B cell (primary cell): ENCODE measurements at regions not wholly inside any gene's neighbourhood (a gene's known extent, or its start where the extent isn't known, plus 50 kb on each side); places are given as distances from the start of the nearest gene placed in this dataset.

Experiments used
- ATAC-seq: fragments of 200-7000 bp; cut with Tn5 transposase; one replicate; pipeline ENCODE4 v1.10.0; 2021; ENCODE audit warnings: low read depth, mild to moderate bottlenecking, moderate number of reproducible peaks, moderate library complexity
- CTCF ChIA-PET: fragments of 350-600 bp; sonication (Branson Sonifier 250); formaldehyde crosslinking; loops from one replicate; lab custom pipeline; 2021; ENCODE audit warnings: antibody characterized with exemption, inconsistent platforms; lab: Charles Lee
- POLR2A ChIA-PET: fragments of 350-600 bp; sonication (Branson Sonifier 250); formaldehyde crosslinking; loops from one replicate; lab custom pipeline; 2021; ENCODE audit warnings: antibody characterized with exemption; lab: Charles Lee
- DNase-seq: peaks from one replicate; pipeline ENCODE4 v3.0.0; 2013
- H2AFZ ChIP-seq: 2 replicates; pipeline ENCODE4 v1.6.1; 2012; ENCODE audit warnings: mild to moderate bottlenecking, low read depth, low read length; ENCODE audit not compliant: insufficient read depth, poor library complexity, severe bottlenecking
- H3K27ac ChIP-seq, 2 donors: 1 replicate in 1 of 2; 2 replicates in 1 of 2; pipeline ENCODE4 v1.5.1; 2012 to 2013; ENCODE audit warnings: low read length in 2 of 2, mild to moderate bottlenecking in 2 of 2, moderate library complexity in 1 of 2
- H3K27me3 ChIP-seq, 4 experiments: fragments of 200-600 bp in 1 of 4; sonication (generic) in 1 of 4; replicated peaks in 1 of 4; 1 replicate in 2 of 4; 2 replicates in 2 of 4; pipeline versions ENCODE4 v1.6.1 to v1.7.0; 2013 to 2016; ENCODE audit warnings: low read length in 3 of 4, mild to moderate bottlenecking in 2 of 4, mixed read lengths in 1 of 4, moderate library complexity in 1 of 4; ENCODE audit not compliant: insufficient read depth in 4 of 4, control insufficient read depth in 3 of 4; ENCODE audit errors: control extremely low read depth in 1 of 4
- H3K36me3 ChIP-seq, 2 experiments: replicated peaks in 1 of 2; 1 replicate in 1 of 2; 2 replicates in 1 of 2; pipeline versions ENCODE4 v1.6.1 to v1.7.1; 2013; ENCODE audit warnings: low read length in 1 of 2; ENCODE audit not compliant: insufficient read depth in 2 of 2, control insufficient read depth in 1 of 2; ENCODE audit errors: control extremely low read depth in 1 of 2, extremely low read depth in 1 of 2
- H3K4me1 ChIP-seq, 2 donors: fragments of 200-600 bp in 1 of 2; sonication (generic) in 1 of 2; 1 replicate in 1 of 2; 2 replicates in 1 of 2; pipeline versions ENCODE4 v1.5.1 to v1.6.1; 2013 to 2017; ENCODE audit warnings: low read length in 2 of 2; ENCODE audit not compliant: control insufficient read depth in 2 of 2, insufficient read depth in 2 of 2
- H3K4me2 ChIP-seq: replicated peaks from 2 replicates; pipeline ENCODE3; 2012; ENCODE audit warnings: mild to moderate bottlenecking, low read depth, low read length; ENCODE audit not compliant: poor library complexity, severe bottlenecking
- H3K4me3 ChIP-seq, 5 experiments: fragments of 200-600 bp in 1 of 5; sonication (generic) in 1 of 5; 1 replicate in 3 of 5; 2 replicates in 2 of 5; pipeline versions ENCODE4 v1.5.1 to v1.7.0; 2011 to 2016; ENCODE audit warnings: low read length in 4 of 5, mild to moderate bottlenecking in 4 of 5, low read depth in 2 of 5, control low read depth in 1 of 5, moderate library complexity in 1 of 5; ENCODE audit not compliant: insufficient read depth in 1 of 5; ENCODE audit errors: control extremely low read depth in 1 of 5, extremely low read depth in 1 of 5
- H3K79me2 ChIP-seq: fragments of 200-600 bp; sonication (generic); one replicate; pipeline ENCODE4 v1.6.0; 2016; ENCODE audit warnings: low read length; ENCODE audit not compliant: control insufficient read depth, insufficient read depth
- H3K9ac ChIP-seq: fragments of 200-600 bp; sonication (generic); 2 replicates; pipeline ENCODE4 v1.6.1; 2017; ENCODE audit warnings: mild to moderate bottlenecking, low read length, moderate library complexity
- H3K9me3 ChIP-seq, 3 donors: one replicate each; pipeline versions ENCODE4 v1.6.1 to v1.7.1; 2013; ENCODE audit warnings: low read length in 2 of 3; ENCODE audit not compliant: control insufficient read depth in 2 of 3, insufficient read depth in 1 of 3; ENCODE audit errors: control extremely low read depth in 1 of 3
- H4K20me1 ChIP-seq: 2 replicates; pipeline ENCODE4 v1.6.0; 2012; ENCODE audit warnings: mild to moderate bottlenecking, low read length; ENCODE audit not compliant: insufficient read depth, control insufficient read depth, poor library complexity, severe bottlenecking
- H3K27ac Mint-ChIP-seq: one replicate; pipeline ENCODE4 v1.8.0; 2021; ENCODE audit warnings: mixed read lengths
- H3K27me3 Mint-ChIP-seq: one replicate; pipeline ENCODE4 v1.8.0; 2021; ENCODE audit warnings: mixed read lengths
- H3K4me1 Mint-ChIP-seq: one replicate; pipeline ENCODE4 v1.8.0; 2021; ENCODE audit warnings: mixed read lengths
- H3K4me3 Mint-ChIP-seq: one replicate; pipeline ENCODE4 v1.8.0; 2021; ENCODE audit warnings: mixed read lengths
- H3K9me3 Mint-ChIP-seq: one replicate; pipeline ENCODE4 v1.8.0; 2022; ENCODE audit warnings: mixed read lengths; ENCODE audit not compliant: insufficient read depth
- CTCF ChIP-seq: fragments of 200-600 bp; IDR thresholded peaks from one replicate; pipeline ENCODE4 v1.8.0; 2022; ENCODE audit warnings: antibody characterized with exemption, mild to moderate bottlenecking
- EZH2 ChIP-seq: IDR thresholded peaks from 2 replicates; pipeline ENCODE4 v1.6.1; 2012; ENCODE audit warnings: borderline replicate concordance, low read depth, mild to moderate bottlenecking, moderate library complexity, low read length; ENCODE audit not compliant: insufficient read depth, poor library complexity, severe bottlenecking
- WGBS: methylation state at CpG from one replicate; pipeline ENCODE4 v1.1.5; 2013; ENCODE audit warnings: missing lambda C conversion rate; ENCODE audit not compliant: insufficient coverage; 5-methylcytosine and 5-hydroxymethylcytosine counted together
- intact Hi-C: fragments of 100-400 bp; cut with micrococcal nuclease; formaldehyde crosslinking; loops from one replicate; pipeline ENCODE4 v1.10.0; 2022

- intact Hi-C loops: no loop called here
- Histone ChIP-seq H3K4me2 (no peak overlapping the region), H3K27ac (no peak overlapping the region), H3K9ac (no peak overlapping the region), H3K4me1 (no peaks in the 10 kb centered on the region), H3K4me3 (no peak overlapping the region), H3K9me3 (no peaks in the 10 kb centered on the region), H3K79me2 (no peaks in the 10 kb centered on the region), H4K20me1 (no peaks in the 10 kb centered on the region), H3K27me3 (peaks cover 0 to 8% (median 1%) of the 10 kb centered on the region in 4 experiments), H2AFZ (no peak overlapping the region), H3K36me3 (no peaks in the 10 kb centered on the region)
- H3K4me1 Mint-ChIP-seq: no peaks in the 10 kb centered on the region
- H3K4me3 Mint-ChIP-seq: no peak overlapping the region
- ChIA-PET CTCF (interaction anchor here (1.3 kb wide), 1 partner anchor 23 kb away, joined by 3 read pairs; no protein-coding TSS in a partner anchor), POLR2A (no interaction called here)
- peaks cover 32% of the 10 kb centered on the region for H3K27me3 Mint-ChIP-seq
- WGBS: 94% methylated on average over 4 of the region's 4 CpGs
- TF ChIP-seq EZH2 (no peak), CTCF (no peak)
- DNase-seq (no peak), ATAC-seq (no peak)
- no peak overlapping the region for H3K27ac Mint-ChIP-seq
- no peaks in the 10 kb centered on the region for H3K9me3 Mint-ChIP-seq
These were observed 50.9 kb upstream of the UBASH3B start for GRCh38 chr11:122604621-122605020.

GRCh38 chr11:122601141-122602125 lies 54.1 kb upstream of the UBASH3B start:
- Histone ChIP-seq H3K4me1 (no peaks in the 10 kb centered on the region), H3K79me2 (no peaks in the 10 kb centered on the region), H4K20me1 (no peaks in the 10 kb centered on the region), H3K27me3 (peaks cover 0 to 8% (median 1%) of the 10 kb centered on the region in 4 experiments), H3K36me3 (no peaks in the 10 kb centered on the region), H3K9me3 (no peaks in the 10 kb centered on the region), H2AFZ (no peak overlapping the region), H3K9ac (no peak overlapping the region), H3K4me2 (no peak overlapping the region), H3K4me3 (no peak overlapping the region), H3K27ac (no peak overlapping the region)
- TF ChIP-seq EZH2 (no peak), CTCF (no peak)
- Mint-ChIP-seq H3K4me3 (no peak overlapping the region), H3K27me3 (peaks cover 31% of the 10 kb centered on the region), H3K9me3 (no peaks in the 10 kb centered on the region), H3K4me1 (no peaks in the 10 kb centered on the region), H3K27ac (no peak overlapping the region)
- CTCF ChIA-PET: interaction anchor here (0.7 to 1.0 kb wide), 2 partner anchors 19 to 180 kb away, joined by 3 read pairs; no protein-coding TSS in a partner anchor
- DNase-seq (no peak), ATAC-seq (no peak)
- 81% methylated on average over 3 of the region's 7 CpGs for WGBS
- POLR2A ChIA-PET: no interaction called here
- intact Hi-C loops: no loop called here
